HG03039 (cell line): ENCODE measurements at regions not wholly inside any gene's neighbourhood (a gene's known extent, or its start where the extent isn't known, plus 50 kb on each side); places are given as distances from the start of the nearest gene placed in this dataset.
"Not testable (repeated sequence)": the region's sequence is repeated elsewhere in the genome, so short reads cannot be mapped to it uniquely, and the experiment has no call there.

Experiments used
- ATAC-seq: cut with Tn5 transposase; IDR thresholded peaks from one replicate; pipeline ENCODE4 v1.9.1; 2021; ENCODE audit warnings: mild to moderate bottlenecking, moderate library complexity; ENCODE audit not compliant: unreplicated experiment

GRCh38 chr2:17460371-17461086 is 57.7 kb downstream of the RAD51AP2 start:
- ATAC-seq, result no peak

DNA sequence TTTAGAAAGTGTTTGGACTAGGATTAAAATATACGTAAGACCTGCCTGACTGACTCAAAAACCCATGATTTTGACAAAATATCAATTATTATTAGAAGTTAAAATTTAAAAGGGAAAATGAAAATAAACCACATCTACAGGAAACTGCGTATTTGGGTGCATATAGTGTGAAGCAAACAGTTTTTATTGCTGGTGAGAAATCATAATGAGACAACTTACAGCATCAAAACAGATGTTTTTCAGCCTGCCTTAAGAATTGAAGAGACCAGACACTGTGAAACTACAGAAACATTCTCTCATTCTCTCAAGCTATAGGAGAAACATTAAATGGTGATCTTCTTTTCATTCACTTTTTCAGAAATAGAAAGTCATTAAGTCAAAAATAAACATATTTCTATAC is 62.9 kb downstream of the RAD51AP2 start:
- no peak for ATAC-seq

GRCh38 chr2:17446191-17446590 is 72.0 kb downstream of the RAD51AP2 start:
- ATAC-seq, result not testable (repeated sequence)

DNA sequence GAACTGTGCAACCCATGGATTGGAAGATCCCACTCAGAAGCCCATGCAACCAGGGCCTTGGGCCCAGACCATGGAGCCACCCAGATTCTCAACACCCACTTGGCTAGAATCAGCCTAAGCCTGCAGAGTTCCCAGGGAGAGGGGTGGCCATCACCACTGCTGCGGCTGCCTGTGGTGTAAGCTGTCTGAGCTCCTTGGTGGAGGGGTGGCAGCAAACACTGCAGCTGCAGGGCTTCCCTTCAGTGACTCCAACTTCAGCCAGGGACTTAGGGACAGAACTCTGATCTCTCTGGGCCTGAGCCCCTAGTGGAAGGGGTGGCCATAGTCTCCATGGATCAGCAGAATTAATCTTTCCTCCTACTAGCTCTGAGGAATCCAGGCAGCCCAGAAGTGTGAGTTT is 72.5 kb downstream of the RAD51AP2 start:
- ATAC-seq, result no peak

DNA sequence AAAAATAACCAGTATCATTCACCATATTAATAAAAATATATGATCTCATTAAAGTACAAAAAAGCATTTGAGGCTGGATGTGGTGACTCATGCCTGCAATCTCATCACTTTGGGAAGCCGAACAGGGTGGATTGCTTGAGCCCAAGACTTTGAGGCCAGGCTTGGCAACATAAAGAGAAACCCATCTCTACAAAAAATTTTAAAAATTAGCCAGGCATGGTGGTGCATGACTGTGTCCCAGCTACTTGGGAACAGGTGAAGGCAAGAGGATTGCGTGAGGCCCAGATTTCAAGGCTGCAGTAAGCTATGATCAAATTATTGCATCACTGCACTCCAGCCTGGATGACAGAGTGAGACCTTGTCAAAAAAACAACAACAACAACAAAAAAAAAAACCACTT is 75.9 kb downstream of the RAD51AP2 start:
- no peak for ATAC-seq

GRCh38 chr2:17441790-17442189 is 76.5 kb downstream of the RAD51AP2 start:
- no peak for ATAC-seq

DNA sequence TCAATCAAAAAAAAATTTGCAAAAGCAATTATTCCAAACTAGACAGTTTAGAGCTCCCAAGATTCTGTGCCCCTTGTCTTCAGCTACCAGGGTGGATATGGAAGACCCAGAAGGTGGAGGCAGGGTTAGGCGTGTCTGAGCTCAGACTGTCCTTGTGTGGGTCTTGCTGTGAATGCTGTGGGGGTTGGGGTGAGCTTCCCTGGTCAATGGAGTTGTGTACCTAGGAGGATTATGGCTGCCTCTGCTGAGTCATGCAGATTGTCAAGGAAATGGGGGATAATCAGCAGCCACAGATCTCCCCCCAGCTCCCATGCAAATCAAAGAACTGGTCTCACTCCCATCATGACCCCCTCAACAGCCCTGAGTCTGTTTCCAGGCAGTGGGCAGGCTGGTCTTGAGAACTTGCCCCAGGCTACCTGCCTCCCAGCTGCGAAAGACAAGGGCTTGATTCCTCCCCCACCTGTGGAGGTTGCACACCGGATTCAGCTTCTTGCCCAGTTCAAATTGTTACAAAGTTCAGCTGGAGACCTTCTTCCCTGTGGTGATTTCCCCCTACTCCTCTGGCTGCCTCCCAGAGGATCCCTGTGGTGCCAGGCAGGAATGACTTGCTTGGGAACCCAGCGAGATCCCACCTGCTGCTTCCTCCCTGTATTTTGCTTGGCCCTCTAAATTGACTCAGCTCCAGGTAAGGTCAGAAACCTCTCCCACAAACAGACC is 77.0 kb downstream of the RAD51AP2 start:
- no peak for ATAC-seq

DNA sequence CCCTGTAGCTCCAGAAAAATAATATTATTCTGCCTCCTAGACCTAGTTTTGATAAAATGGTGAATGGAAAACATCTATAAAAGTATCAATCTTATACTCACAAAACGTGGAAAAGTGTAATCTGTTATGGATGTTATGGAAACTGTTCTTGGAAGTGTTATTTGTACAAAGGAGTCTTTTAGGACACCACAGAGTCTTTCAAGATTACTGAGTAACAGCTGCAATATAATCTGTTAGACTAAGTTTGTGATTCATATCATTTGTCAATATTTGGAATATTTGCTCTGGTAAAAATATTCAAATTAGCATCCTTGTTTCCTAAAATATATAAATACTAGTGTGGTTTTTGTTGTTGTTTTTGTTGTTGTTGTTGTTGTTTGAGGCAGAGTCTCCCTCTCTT is 87.9 kb downstream of the RAD51AP2 start:
- no peak for ATAC-seq

DNA sequence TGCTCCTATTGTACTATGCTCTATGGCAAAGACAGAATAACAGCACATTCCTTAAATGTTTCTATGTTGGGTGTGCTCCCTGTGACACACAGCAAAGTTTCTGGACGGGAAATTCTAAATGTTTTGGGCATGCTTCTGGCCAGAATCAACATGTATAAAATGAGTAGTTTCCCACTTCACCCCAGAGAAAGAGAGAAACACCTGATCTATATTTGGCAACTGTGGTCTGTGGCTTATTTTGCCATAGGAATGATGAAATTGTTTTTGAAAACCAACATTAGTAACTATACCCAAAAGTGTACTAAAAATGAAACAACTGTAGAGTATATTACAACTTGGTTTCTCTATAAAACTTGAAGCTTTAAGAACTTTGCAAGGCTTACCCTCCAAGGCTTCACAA is 89.1 kb downstream of the RAD51AP2 start:
- no peak for ATAC-seq

DNA sequence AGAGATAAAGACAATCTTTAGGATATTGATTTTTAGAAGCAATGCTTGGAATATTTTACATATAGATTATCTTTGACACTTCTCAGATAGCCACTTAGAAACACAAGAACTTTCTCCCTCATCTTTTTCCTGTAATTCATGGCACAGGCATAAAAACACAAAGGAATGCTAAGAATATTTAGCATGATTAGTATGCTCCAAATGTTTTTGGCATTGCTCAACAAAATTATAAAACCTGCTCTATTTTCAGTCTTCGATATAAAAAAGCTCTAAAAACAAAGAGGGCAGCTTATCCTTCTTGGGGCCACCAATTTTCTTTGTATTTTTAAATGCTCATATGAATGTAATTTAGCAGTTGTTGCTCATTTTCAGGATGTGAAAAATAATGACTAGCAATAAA is 90.8 kb downstream of the RAD51AP2 start:
- no peak for ATAC-seq

DNA sequence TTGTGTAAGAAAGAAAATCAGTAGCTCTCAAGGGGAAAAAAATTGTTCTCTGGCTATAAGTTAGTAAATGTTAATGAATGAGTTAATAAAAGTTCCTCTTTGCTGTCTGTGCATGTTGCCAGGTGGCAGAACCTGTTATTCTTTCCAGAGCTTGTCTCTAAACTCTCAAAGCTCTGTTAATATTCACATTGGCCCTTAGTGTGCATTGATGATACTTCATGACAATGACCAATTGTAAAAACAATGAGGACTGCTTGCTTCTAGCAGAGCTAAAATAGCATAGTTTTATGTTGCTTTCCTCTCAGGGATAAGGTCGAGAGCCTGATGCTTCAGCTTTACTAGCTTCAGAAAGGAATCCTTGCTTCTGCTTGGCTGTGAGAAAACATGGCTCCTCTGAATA is 91.5 kb downstream of the RAD51AP2 start:
- no peak for ATAC-seq

DNA sequence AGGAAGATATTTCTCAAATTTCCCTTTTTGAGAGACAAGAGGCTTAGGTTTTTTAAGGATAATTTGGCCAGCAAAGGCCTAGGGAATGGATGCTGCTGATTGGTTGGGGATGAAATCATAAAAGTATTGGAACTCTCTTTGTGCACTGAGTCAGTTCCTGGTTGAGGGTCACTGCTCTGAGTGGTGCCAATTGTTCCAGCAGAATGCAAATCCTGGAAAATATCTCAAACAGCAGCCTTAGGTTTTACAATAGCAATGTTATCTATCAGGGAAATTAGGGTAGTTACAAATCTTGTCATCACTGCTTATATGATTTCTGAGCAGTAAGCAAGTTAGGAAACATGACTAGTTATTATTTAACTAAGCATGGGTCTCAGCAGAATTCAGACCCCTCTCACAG is 96.2 kb downstream of the RAD51AP2 start:
- ATAC-seq, result no peak

- no peak for ATAC-seq
These were observed 101.3 kb downstream of the RAD51AP2 start for GRCh38 chr2:17416884-17417391.

- no peak for ATAC-seq
These were observed 105.2 kb downstream of the RAD51AP2 start for GRCh38 chr2:17413036-17413435.

GRCh38 chr2:17401096-17401495 is 117.1 kb downstream of the RAD51AP2 start:
- ATAC-seq, result no peak

GRCh38 chr2:17398770-17399169 is 119.5 kb downstream of the RAD51AP2 start:
- ATAC-seq, result no peak

- ATAC-seq, result no peak
These were observed 129.4 kb downstream of the RAD51AP2 start for GRCh38 chr2:17388798-17389197.

DNA sequence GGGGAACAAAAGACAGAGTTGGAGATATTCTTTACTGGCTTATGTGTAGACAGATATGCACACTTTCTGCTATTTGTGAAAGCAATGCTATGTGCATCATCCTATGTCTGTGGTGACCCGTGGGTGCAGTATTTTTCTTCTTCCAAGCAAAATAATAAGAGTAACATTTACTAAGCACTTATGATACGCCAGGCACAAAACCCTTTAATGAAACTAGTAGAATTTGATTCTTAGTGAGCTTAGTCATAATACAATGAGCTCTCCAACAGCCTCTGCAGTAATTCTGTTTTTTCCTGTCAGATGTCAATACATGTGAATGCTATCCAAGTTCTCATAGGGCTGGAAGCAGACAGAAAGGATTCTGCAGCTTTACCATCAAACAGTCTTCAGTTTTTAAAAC is 130.6 kb downstream of the RAD51AP2 start:
- ATAC-seq, result no peak

DNA sequence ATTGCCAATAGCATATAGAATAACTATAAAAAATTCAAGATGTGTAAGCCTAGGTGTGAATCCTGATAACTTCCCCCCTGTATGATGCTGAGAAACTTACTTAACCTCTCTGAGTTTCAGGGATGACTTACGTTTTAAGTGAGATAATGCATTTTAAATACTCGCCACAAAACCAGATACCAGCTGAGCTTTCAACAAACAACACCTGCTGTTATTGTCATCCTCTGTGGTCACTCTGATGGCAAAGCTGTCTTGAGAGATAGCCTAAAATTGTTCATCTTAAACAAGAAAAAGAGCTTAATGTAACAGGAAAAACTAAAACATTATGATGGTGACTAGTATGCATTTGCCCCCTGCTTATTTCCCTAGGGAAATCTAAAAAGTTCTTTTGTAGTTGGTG is 131.5 kb downstream of the RAD51AP2 start:
- ATAC-seq, result no peak

DNA sequence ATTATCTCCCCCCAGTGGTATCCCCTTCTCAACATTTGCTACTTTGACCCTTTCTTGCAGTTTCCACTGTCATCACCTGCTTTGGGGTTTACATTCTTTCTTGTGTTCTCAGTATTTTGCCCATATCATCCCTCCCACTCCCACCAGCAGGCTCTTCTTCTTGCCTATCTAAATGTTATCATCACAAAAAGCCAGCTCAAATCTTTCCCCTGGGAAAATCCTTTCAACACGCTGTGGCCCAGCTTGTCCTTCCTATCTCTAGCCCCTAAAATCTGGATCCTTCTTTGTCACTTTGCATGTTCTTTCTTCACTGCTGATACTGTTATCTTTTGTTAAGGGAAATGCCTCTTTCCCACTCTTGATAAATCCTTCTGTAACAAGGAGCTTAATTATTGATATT is 138.2 kb downstream of the RAD51AP2 start:
- no peak for ATAC-seq

- ATAC-seq, result no peak
These were observed 143.0 kb downstream of the RAD51AP2 start for GRCh38 chr2:17375262-17375661.

GRCh38 chr2:17373741-17374140 is 144.5 kb downstream of the RAD51AP2 start:
- no peak for ATAC-seq
